HEK293 (cell line): ENCODE measurements at regions not wholly inside any gene's neighbourhood (a gene's known extent, or its start where the extent isn't known, plus 50 kb on each side); places are given as distances from the start of the nearest gene placed in this dataset.

Source experiments
- ATF2 ChIP-seq: fragments of 450-650 bp; formaldehyde crosslinking; IDR thresholded peaks from 2 replicates; pipeline ENCODE4 v1.5.1; 2016; ENCODE audit warnings: missing biosample characterization, missing genetic modification characterization, low read depth
- CTCF ChIP-seq: fragments of 450-650 bp; formaldehyde crosslinking; IDR thresholded peaks from 2 replicates; pipeline ENCODE4 v1.5.1; 2016; ENCODE audit warnings: missing biosample characterization, missing genetic modification characterization
- ELK4 ChIP-seq: IDR thresholded peaks from 2 replicates; pipeline ENCODE4 v1.6.1; 2011; ENCODE audit warnings: mild to moderate bottlenecking, low read depth, low read length, borderline replicate concordance
- REST ChIP-seq: fragments of 450-650 bp; formaldehyde crosslinking; IDR thresholded peaks from 2 replicates; pipeline ENCODE4 v1.5.1; 2016; ENCODE audit warnings: missing biosample characterization, missing genetic modification characterization
- TCF7L2 ChIP-seq: IDR thresholded peaks from 2 replicates; pipeline ENCODE4 v1.6.1; 2011; ENCODE audit warnings: low read depth, mild to moderate bottlenecking, inconsistent platforms, low read length, moderate library complexity, borderline replicate concordance
- ZBTB6 ChIP-seq: fragments of 450-650 bp; formaldehyde crosslinking; IDR thresholded peaks from 2 replicates; pipeline ENCODE4 v1.5.1; 2017; ENCODE audit warnings: missing biosample characterization, missing genetic modification characterization
- ZEB2 ChIP-seq: fragments of 450-650 bp; formaldehyde crosslinking; IDR thresholded peaks from 2 replicates; pipeline ENCODE4 v1.5.1; 2016; ENCODE audit warnings: missing biosample characterization, missing genetic modification characterization
- ZNF10 ChIP-seq: fragments of 450-650 bp; formaldehyde crosslinking; IDR thresholded peaks from 2 replicates; pipeline ENCODE4 v1.5.1; 2017; ENCODE audit warnings: missing biosample characterization, missing genetic modification characterization
- ZNF114 ChIP-seq: fragments of 450-650 bp; formaldehyde crosslinking; IDR thresholded peaks from 2 replicates; pipeline ENCODE4 v1.5.0; 2017; ENCODE audit warnings: missing biosample characterization, missing genetic modification characterization
- ZNF121 ChIP-seq: fragments of 450-650 bp; formaldehyde crosslinking; IDR thresholded peaks from 2 replicates; pipeline ENCODE4 v1.5.1; 2016; ENCODE audit warnings: missing biosample characterization, missing genetic modification characterization
- ZNF266 ChIP-seq: fragments of 450-650 bp; formaldehyde crosslinking; IDR thresholded peaks from 2 replicates; pipeline ENCODE4 v1.5.1; 2016; ENCODE audit warnings: missing biosample characterization, missing genetic modification characterization, low read depth
- ZNF274 ChIP-seq, 2 experiments: fragments of 200-500 bp in 1 of 2; fragments of 450-650 bp in 1 of 2; sonication (Bioruptor generic) in 1 of 2; formaldehyde crosslinking in 1 of 2; IDR thresholded peaks; 2 replicates each; pipeline versions ENCODE4 v1.5.1 to v1.6.1; 2014 to 2016; ENCODE audit warnings: borderline replicate concordance in 1 of 2, inconsistent platforms in 1 of 2, low read length in 1 of 2, missing biosample characterization in 1 of 2, missing genetic modification characterization in 1 of 2
- ZNF350 ChIP-seq: fragments of 450-650 bp; formaldehyde crosslinking; IDR thresholded peaks from 2 replicates; pipeline ENCODE4 v1.5.0; 2017; ENCODE audit warnings: missing biosample characterization, mild to moderate bottlenecking, missing genetic modification characterization
- ZNF600 ChIP-seq: fragments of 450-650 bp; formaldehyde crosslinking; IDR thresholded peaks from 2 replicates; pipeline ENCODE4 v1.5.1; 2016; ENCODE audit warnings: missing biosample characterization, missing genetic modification characterization

- no peak for TF ChIP-seq ZEB2
- TF ChIP-seq ATF2 (tag by site-specific recombination): no peak
- TF ChIP-seq ZNF266: no peak
- no peak for TF ChIP-seq ZNF274 (IDR thresholded peaks at IDR 0.05; ENCODE audit: low read length)
- no peak for TF ChIP-seq ZNF274 (tag by site-specific recombination; IDR thresholded peaks at IDR 0.05; ENCODE audit: borderline replicate concordance)
- TF ChIP-seq CTCF (tag by site-specific recombination): no peak
- no peak for TF ChIP-seq ZNF600
- no peak for TF ChIP-seq ZNF121
- no peak for TF ChIP-seq ELK4
- TF ChIP-seq REST (tag by site-specific recombination): no peak
- no peak for TF ChIP-seq ZNF350 (tag by site-specific recombination)
- TF ChIP-seq ZNF10 (tag by site-specific recombination): no peak
- no peak for TF ChIP-seq ZNF114 (tag by site-specific recombination)
- no peak for TF ChIP-seq ZBTB6 (tag by site-specific recombination)
- TF ChIP-seq TCF7L2: no peak
Observed at GRCh38 chr18:75773618-75774017, 346.1 kb upstream of the SMIM21 start.
